ENCODE measurements at regions not wholly inside any gene's neighbourhood (a gene's known extent, or its start where the extent isn't known, plus 50 kb on each side); places are given as distances from the start of the nearest gene placed in this dataset.

- TF ChIP-seq CTCF (IDR thresholded peaks at IDR 0.05) (no peak), EP300 (IDR thresholded peaks at IDR 0.05) (no peak), POLR2A (IDR thresholded peaks at IDR 0.05) (no peak), POLR2AphosphoS5 (IDR thresholded peaks at IDR 0.05) (no peak)
These were observed 288.8 kb upstream of the PIK3C3 start for GRCh38 chr18:41666231-41666630.
